ENCODE measurements at regions not wholly inside any gene's neighbourhood (a gene's known extent, or its start where the extent isn't known, plus 50 kb on each side); places are given as distances from the start of the nearest gene placed in this dataset.

DNA sequence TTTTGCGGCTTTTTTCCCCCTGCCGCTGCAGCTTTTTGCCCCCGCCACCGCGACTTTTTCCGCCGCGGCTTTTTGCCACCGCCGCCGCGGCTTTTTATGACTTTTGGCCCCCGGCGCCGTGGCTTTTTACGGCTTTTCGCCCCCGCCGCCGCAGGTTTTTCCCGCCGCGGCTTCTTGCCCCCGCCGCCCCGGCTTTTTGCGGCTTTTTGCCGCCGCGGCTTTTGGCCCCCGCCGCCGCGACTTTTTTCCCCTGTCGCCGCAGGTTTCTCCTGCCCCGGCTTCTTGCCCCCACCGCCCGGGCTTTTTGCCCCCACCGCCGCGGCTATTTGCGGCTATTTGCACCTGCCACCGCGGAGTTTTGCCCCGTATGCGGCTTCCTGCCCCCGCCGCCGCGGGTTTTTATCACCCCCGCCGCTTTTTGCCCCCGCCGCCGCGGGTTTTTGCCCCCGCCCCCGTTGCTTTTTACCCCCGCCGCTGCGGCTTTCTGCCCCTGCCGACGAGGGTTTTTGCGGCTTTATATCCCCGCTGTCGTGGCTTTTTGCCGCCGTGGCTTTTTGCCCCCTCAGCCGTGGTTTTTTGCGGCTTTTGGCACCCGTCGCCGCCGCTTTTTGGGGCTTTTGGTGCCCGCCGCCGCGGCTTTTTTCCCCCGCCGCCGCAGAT is 2750.9 kb downstream of the RPIA start:
- TF ChIP-seq, protein P1, sequence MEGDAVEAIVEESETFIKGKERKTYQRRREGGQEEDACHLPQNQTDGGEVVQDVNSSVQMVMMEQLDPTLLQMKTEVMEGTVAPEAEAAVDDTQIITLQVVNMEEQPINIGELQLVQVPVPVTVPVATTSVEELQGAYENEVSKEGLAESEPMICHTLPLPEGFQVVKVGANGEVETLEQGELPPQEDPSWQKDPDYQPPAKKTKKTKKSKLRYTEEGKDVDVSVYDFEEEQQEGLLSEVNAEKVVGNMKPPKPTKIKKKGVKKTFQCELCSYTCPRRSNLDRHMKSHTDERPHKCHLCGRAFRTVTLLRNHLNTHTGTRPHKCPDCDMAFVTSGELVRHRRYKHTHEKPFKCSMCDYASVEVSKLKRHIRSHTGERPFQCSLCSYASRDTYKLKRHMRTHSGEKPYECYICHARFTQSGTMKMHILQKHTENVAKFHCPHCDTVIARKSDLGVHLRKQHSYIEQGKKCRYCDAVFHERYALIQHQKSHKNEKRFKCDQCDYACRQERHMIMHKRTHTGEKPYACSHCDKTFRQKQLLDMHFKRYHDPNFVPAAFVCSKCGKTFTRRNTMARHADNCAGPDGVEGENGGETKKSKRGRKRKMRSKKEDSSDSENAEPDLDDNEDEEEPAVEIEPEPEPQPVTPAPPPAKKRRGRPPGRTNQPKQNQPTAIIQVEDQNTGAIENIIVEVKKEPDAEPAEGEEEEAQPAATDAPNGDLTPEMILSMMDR (IDR thresholded peaks at IDR 0.05) = no peak
- TF ChIP-seq POLR2A (IDR thresholded peaks at IDR 0.05; ENCODE audit: low read depth) (no peak), EP300 (IDR thresholded peaks at IDR 0.05) (no peak)

Measured in esophagus muscularis mucosa (tissue), 4 donors.